NCI-H82 (cell line): ENCODE measurements at regions not wholly inside any gene's neighbourhood (a gene's known extent, or its start where the extent isn't known, plus 50 kb on each side); places are given as distances from the start of the nearest gene placed in this dataset.

Experiments used
- DNase-seq: peaks from one replicate; lab custom pipeline; 2025; lab: John Stamatoyannopoulos, UW

GRCh38 chr6:151701911-151702562 lies 105.4 kb upstream of the ESR1 start:
- DNase-seq = no peak

GRCh38 chr6:151702851-151703658 lies 104.4 kb upstream of the ESR1 start:
- peak; percentile 17 for DNase-seq

GRCh38 chr6:151704383-151704782 lies 103.1 kb upstream of the ESR1 start:
- no peak for DNase-seq

GRCh38 chr6:151705993-151706733 lies 101.3 kb upstream of the ESR1 start:
- no peak for DNase-seq

GRCh38 chr6:151709329-151709728 lies 98.2 kb upstream of the ESR1 start:
- no peak for DNase-seq

- DNase-seq = peak; percentile 50
Measured at GRCh38 chr6:151716526-151716932, 91.0 kb upstream of the ESR1 start.

GRCh38 chr6:151719070-151719469 lies 88.4 kb upstream of the ESR1 start:
- no peak for DNase-seq

GRCh38 chr6:151721146-151721545 lies 86.3 kb upstream of the ESR1 start:
- DNase-seq = peak; percentile 33

GRCh38 chr6:151721671-151722070 lies 85.8 kb upstream of the ESR1 start:
- DNase-seq = peak; percentile 98

- peak; percentile 90 for DNase-seq
Measured at GRCh38 chr6:151722342-151722741, 85.1 kb upstream of the ESR1 start.

- DNase-seq = peak; percentile 22
Measured at GRCh38 chr6:151723152-151723551, 84.3 kb upstream of the ESR1 start.

- DNase-seq = no peak
Measured at GRCh38 chr6:151729829-151730495, 77.5 kb upstream of the ESR1 start.

- DNase-seq = no peak
Measured at GRCh38 chr6:151730496-151730870, 77.0 kb upstream of the ESR1 start.

GRCh38 chr6:151731313-151731712 lies 76.2 kb upstream of the ESR1 start:
- no peak for DNase-seq

GRCh38 chr6:151733680-151734320 lies 73.7 kb upstream of the ESR1 start:
- DNase-seq = no peak

GRCh38 chr6:151738267-151738666 lies 69.2 kb upstream of the ESR1 start:
- no peak for DNase-seq

GRCh38 chr6:151738960-151739359 lies 68.5 kb upstream of the ESR1 start:
- DNase-seq = no peak

GRCh38 chr6:151740820-151741219 lies 66.7 kb upstream of the ESR1 start:
- no peak for DNase-seq

GRCh38 chr6:151747896-151748295 lies 59.6 kb upstream of the ESR1 start:
- DNase-seq = no peak

GRCh38 chr6:151749341-151749740 lies 58.1 kb upstream of the ESR1 start:
- DNase-seq = no peak

GRCh38 chr6:151753581-151753980 lies 53.9 kb upstream of the ESR1 start:
- DNase-seq = no peak

GRCh38 chr6:151757506-151757955 lies 50.0 kb upstream of the ESR1 start:
- DNase-seq = no peak
